ENCODE measurements at regions not wholly inside any gene's neighbourhood (a gene's known extent, or its start where the extent isn't known, plus 50 kb on each side); places are given as distances from the start of the nearest gene placed in this dataset.

DNA sequence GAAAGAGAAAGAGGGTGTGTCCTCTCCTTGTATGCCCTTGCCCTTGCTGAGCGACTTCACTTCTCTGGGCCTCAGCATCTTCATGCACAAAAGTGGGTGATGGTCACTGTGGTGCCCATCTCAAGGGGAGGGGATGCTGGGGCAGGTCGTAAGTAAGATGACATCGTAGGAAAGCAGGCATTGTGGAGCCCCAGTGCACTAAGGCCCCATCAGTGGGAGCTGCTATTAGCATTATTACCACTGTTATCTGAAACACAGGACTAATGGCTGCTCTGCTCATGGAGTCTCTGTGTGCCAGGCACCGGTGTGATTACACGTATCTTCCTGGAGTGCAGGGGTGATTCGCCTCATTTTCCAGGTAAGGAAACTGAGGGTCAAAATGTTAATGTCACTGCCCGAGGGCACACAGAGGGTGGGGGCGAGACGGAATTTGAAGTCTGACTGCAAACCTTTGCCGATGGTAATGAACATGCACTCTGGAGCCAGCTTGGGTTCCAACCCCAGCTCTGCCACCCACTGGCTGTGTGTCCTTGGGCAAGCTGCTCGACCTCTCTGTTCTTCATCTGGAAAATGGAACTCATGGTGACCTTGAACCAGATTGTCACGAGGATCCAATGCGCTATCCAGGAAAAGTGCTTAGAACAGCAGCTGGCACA, 63.2 kb upstream of the GSE1 start:
- no peak for DNase-seq (ENCODE audit: low read depth in 2 of 2, low spot score in 1 of 2)

DNA sequence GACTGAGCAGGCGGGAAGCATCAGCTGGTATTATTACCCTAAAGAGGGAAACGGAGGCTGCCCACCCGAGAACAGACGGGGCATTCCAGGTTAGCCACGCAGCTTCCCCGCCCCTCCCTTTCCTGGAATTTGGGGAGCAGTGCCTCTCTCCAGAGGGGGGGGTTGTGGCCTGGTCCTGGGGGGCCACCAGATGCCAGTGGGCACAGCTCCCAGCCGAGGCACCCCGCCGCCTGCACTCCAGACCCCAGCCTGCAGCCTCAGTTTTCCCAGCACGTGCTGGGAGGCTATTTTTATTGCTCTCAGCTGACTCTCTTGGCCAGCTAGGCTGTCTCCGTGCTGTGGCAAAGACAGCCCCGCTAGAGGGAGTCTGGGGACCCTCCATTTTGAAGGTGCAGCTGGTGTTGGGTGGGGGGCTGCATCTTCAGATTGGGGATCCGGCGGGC, 62.7 kb upstream of the GSE1 start:
- no peak for DNase-seq (ENCODE audit: low read depth in 2 of 2, low spot score in 1 of 2)

DNA sequence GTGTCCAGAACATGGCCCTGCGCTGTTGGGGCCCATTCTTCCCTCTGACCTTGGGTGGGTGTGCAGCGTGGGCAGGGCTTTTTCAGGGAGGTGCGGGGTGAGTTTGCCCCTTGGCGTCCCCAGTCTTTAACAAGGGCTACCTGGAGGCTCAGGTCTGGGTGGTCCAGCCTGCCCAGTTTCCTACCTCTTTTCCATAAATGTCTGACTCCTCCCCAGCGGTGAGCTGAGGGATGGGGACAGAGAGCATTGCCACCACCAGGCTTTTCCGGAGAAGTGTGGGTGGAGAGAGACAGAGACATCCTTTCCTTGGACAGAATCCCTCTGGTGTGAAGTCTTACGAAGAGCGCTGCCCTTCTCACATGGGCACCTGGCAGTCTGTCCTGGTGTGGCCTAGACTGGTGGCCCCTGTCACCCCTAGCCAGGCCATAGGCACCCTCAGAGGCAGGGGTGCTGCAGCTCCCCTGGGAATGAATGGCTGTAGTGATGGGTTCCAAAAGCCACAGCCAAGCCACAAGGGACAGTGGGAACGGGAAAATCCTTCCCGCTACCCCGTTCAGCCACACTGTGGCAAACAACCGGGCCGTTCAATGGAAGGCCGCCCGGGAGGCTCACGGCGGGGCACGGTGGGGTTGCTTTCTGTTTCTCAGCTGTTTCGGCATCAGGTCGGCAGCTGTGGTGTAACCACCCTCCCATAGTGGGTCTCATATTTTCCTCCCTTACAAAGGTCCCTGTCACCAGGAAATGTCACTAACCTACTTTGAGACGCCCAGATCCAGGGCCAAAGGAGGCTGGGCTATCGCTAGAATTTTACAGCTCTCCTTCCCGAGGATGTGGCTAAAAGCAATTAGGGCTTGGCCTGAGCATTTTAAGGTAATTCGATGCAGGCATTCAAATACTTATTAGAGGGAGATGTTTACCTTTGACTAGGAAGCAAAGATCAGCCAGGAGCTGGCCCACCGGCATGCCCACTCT, 61.9 kb upstream of the GSE1 start:
- no peak for DNase-seq (ENCODE audit: low read depth in 2 of 2, low spot score in 1 of 2)

DNA sequence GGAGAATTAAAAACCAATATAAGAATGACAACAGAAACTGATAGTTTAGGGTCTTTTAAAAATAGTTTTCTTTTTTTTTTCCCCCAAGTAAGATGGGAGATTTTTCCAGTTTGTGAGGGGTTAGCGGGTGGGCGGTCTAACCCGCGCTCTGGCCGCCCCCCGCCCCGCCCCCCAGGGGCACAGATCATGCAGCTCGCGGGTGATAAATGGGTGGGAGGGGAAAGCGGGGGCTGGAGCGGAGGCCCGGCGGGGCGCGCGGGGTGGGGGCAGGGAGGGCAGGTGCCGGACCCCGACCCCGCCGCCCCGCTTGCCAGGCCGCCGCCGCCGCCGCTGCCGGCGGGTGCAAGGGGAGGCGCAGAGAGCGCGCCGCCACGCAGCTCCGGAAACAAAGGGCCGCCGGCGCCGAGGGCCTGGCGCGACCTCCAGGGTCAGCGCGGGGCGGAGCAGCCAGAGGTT, 60.1 kb upstream of the GSE1 start:
- no peak for DNase-seq (ENCODE audit: low read depth in 2 of 2, low spot score in 1 of 2)

DNA sequence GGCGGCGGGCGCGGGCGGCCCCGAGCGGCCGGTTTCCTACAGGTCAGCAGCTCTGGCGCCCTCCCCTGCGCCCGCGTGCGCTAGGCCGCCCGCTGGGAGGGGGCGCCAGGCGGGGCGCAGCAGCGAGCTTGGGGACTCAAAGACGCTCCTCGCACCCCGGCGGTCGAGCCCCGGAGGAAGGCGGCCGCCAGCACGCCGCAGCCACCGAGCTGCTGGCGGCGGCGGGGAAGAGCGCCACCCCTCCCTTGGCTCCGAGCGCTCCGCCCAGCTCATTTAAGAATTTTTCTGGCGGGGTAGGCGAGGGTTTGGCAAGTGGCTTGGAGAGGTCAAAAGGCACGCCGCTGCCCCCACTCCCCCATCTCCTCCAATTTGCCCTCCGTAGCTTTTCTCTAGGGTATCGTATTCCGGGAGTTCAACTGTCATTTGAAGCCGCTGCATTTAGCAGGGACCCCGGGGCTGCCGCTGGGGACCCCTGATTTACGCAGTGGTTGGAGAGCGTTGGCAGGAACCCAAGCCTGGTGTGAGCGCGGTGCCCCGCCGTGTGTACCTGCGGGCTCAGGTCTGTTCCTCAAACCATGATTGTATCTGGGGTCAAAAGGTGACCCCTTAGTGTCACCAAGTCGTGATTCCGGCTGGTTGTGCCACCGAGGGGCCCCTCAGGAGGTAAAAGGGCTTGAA, 59.5 kb upstream of the GSE1 start:
- no peak for DNase-seq (ENCODE audit: low read depth in 2 of 2, low spot score in 1 of 2)

DNA sequence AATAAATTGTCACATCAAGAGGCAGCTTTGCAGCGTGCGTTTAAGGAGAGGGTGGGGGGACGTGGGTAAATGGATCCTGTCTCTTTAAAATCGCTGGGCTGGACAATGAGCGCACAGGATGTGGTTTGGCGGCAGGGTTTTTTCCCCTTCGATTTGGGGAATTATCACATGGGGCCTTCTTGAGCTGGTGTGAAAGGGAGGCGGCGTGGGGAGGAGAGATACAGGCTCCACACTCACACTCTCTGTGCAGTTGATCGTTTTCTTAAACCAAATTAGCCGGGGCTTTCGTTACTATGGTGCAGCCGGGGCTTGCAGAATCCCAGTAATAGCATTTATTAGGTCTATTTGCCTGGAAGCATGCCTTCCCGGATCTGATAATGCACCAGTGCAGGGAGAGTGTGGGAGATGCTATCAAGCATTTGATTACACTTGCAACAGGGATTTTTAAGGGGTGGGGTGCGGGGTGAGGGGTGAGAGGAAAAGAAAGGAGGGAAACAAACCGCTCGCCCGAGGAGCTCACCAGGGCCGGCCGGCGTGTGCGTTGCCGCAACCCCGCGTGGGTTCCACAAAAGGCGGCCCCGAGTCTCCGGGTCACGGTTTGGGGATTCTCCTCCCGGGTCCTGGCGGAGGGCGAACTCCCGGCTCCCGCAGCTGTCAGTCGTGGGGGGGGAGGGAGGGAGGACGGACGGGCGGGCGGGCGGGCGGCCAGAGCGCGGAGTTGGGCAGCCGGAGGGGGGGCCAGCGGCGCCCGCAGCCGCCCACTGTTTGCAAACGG, 58.8 kb upstream of the GSE1 start:
- DNase-seq (ENCODE audit: low read depth in 2 of 2, low spot score in 1 of 2): peak; percentile 55 to 70

DNA sequence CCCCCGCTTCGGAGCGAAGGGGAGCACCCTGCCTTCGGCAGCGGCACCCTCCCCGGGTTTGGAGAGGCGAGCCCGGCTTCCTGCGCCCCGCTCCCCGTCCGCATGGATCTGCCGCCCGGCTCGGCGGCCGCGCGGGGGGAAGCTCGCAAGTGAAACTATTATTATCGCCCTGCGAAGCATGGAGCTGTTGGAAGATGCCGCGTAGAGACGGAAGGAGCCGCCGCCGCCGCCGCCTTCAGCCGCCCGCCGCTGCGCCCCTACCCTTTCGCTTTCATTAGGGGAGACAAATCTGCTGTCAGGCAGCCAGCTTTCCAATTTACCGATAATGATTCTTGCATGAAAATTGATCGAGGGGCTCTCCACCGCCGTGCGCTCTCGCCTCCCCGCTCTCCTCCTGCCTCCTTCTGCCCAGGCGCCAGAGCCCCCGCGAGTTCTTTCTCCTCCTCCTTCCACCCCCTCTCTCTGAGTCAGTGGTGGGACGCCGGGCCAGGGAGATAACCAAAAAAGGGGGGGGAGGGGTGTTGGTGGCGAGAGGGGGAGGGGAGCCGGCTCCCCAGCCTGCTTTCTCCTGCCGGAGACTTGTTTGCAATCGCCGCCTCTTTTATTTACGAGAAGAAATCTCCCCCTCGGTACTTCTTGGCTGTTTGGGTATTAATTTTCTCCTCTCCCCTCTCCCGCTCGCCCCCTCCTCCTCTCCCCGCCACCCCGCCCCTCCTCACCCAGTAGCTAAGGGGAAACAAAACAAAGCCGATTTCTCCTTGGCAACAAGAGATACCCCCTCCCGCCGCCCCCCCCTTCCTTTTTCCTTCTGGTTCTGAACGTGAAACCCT, 58.0 kb upstream of the GSE1 start:
- peak; percentile 48 to 67 for DNase-seq (ENCODE audit: low read depth in 2 of 2, low spot score in 1 of 2)

DNA sequence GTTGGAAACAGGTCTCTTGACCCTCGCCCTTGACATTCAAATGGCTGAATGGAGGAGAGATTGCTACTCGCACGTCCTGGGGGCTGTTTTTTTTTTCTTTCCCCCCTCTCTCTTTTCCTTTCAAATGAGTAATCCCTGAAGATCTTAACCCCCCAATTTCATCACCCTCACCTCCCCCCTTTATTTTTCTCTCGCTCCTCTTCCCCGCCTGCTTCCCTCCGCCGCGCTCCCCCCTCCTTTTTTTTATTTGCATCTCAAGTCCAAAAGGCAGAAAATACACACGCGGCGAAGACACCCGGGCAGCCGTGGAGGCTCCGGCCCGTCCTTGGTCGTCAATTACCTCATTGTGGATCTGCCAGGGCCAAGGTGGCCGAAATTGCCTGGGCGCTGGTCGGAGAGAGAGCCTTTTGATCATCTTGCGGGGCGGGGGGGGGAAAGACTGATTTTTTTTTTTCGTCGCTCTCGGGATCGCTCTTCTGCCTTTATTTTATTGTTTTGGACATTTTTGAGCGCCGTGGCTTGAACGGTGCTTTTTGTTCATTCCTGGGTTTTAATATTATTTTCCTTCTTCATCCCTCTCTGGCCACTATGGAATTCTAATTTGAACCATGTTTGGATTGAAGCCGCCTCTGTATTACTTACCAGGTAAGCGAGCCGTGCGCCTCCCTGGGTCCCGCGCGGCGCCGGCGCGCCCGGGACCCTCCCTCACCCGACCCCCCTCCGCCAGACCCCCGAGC, 57.2 kb upstream of the GSE1 start:
- DNase-seq (ENCODE audit: low read depth in 2 of 2, low spot score in 1 of 2): no peak

DNA sequence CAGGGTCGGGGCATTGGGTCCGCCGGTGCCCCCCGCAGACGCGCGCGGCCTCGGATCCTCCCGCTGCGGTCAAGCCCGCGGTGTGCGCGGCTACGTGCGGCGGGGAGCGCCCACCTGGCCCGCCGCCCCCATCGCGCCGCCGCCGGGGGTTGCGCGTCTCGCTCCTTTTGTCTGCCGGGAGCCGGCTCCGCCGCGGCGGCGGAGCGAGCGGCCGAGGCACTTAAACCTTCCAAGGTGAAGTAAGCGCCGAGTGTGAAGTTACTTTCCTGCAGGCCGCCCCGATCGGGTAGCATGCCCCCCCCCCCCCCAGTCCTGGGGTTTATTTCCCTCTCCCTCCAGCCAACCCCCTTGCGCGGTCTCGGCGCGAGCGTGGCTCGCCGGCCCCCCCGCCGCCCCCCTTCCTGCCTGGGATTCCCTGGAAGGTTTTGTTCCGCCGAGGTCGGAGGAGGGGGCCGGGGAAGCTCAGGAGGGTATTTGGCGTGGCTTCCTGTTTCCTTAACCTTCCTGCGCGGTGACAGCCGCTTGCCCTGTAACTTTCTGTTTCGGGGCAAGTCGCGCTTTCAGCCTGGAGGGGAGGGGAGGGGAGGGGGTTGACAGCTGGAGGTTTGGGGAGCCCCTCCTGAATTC, 56.6 kb upstream of the GSE1 start:
- no peak for DNase-seq (ENCODE audit: low read depth in 2 of 2, low spot score in 1 of 2)

DNA sequence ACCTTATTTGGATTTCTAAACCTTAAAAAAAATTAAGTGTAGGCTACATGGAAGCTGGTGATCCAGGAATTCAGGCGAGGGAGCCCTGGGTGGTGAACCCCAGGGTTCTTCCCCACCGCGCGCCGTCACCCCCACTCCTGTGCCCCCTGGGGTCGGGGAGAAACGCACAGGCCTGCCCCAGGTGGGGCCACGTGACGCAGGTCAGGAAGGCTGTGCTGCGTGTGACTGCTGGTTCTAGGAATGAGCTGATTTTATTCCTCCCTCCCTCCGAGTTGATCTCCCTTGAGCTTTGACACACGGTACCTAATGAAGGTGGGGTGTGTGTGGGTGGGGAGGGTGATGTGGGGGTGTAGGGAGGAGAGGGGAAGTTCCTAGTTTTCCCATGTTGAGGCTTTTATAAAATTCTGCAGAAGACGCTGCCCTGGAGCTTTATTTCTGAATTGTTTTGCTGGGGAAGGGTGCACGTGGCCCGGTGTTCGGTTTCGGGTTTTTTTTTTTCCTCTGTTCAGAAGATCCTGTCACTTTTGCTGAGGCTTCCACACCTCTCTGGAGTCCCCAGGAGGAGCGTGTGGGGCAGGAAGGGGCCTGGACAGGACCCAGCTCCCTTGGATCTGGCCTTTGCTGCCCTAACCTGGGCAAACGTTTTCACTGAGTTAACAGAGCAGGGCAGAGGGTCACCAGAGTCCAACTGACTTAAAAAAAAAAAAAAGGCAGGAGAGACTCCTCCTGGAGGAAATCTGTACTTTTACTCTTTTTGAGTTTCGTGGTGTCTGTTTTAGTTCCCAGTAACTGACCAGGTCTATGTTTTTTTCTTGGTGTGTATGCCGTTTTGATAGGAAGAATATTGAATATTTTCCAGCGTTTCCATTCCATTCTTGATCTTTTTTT, 55.8 kb upstream of the GSE1 start:
- no peak for DNase-seq (ENCODE audit: low read depth in 2 of 2, low spot score in 1 of 2)

DNA sequence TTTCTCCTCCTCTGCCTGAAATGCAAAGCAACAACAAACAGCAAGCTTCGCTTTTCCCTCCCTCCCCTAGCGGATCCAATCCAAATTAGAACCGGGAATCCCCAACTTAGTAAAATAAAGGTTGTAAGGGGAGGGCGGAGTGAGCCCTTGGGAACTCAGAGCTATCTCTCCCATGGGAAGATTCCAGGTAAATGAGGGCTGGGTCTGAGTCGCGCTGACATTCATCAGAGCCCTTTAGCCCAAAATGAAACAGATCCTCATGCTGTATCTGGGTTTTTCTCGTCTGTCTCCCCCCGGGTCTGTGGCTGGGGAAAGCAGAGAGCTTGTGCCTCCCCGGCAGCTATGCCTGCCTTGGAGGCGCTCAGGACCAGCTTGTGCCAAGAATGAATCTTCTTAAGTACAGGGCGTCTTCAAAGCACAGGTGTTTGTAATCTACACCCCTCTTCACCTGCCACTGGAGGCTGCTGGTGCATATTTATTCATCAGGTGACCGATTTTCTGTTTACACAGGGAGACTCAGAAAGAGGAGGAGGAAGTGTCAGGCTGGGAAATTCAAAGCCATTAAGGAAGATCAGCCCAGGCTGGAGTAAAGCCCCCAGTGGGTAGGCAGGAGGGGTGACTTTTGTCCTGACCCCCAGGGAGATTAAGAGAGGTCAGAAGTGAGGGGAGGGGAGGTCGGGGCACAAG, 55.0 kb upstream of the GSE1 start:
- DNase-seq (ENCODE audit: low read depth in 2 of 2, low spot score in 1 of 2): no peak

DNA sequence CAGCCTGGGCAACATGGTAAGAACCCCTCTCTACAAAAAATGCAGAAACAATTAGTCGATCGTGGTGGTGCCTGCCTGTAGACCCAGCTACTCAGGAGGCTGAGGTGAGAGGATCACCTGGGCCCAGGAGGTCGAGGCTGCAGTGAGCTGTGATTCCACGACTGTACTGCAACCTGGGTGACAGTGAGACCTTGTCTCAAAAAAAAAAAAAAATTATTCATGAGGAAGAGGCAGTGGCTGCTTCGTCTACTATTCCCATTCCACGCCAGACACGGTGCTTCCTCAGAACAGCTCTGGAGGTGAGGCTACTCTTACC, 52.2 kb upstream of the GSE1 start:
- DNase-seq (ENCODE audit: low read depth in 2 of 2, low spot score in 1 of 2): no peak

DNA sequence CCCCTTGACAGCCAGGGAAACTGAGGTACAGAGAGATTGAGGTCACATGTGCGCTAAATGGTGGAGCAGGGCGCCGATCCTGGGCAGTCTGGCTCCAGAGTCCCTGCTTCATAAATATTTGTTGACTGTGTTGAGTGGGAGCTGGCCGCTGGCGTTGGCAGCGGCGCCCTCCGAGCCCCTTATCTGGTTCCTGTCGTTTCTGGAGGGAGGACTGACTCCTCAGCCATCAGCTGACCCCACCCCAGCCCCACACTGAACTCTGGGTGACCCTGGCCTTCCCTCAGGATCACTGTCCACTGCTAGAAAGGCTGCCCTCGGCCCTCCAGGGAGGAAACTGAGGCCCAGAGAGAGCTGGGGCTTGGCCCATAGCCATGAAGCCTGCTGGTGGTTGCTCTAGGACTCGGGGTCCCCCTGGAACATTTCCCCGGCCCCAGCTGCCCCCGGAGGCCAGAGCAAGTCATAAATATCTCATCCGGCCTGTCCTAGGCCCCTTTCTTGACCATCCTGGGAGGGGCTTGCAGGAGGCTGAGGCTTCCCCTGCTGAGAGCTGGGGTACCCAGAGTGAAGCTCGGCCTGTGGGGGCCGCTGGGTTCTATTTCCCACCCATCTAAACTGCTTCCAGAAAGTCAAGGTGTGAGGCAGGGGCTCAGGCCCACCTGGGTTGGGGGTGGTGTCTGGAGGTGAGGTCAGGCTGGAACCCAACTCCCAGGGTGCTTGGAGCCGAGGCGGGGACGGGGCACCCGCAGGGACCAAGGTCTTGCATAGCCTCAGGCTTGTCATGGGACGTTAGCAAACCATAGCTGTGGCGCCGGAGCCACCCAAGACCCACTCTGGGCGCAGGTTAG, 51.7 kb upstream of the GSE1 start:
- DNase-seq (ENCODE audit: low read depth in 2 of 2, low spot score in 1 of 2): no peak

DNA sequence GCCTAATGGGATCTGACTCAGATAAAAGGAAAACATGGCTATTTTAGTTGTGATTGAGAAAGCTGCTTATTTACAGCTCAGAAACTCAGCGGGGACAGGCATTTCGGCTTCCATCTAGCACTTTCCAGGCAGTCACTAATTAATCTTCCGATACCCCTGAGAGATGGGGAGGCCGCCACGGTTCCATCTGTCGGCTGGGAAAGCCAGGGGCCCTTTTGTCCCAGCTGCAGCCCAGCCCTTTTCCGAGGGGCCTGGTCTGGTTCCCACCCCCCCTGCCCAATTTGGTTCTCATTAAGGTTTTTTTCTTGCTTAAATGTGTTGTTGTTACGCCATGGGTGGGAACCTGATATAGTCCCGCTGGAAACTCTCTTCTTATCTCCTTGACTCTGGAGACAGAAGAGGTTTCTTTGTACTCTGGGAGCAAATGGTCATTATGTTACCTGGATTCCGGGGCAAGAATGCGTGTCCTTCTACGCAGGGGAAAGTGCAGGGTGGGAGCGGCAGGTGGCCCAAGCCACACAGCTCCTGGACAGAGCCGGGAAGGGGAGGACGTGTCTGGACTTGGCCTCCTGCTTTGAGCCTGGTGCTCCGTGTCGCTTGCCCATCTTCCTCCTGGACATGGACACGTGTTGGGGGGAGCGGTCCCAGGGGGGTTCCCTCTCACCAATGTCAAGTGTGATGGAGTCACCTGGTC, 50.9 kb upstream of the GSE1 start:
- DNase-seq (ENCODE audit: low read depth in 2 of 2, low spot score in 1 of 2): no peak

DNA sequence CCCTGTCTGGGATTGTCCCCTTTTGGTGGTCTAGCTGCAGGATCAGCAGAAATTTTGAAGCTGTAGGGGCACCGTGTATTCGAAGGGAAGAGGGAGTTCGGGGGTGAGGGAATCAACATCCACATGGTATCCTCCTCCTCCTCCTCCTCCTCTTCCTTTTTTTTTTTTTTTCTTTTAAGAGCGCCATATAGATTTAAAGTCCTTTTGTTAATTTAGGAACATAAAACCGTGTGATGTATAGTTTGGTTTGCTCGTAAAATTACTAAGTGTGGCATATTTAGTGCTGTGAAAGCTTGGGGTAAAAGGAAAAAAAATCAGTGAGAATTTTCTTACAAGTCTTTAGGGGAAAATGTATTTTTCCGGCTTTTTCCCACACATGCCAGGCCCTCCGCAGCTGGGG, 50.1 kb upstream of the GSE1 start:
- no peak for DNase-seq (ENCODE audit: low read depth in 2 of 2, low spot score in 1 of 2)

Measured in stimulated activated CD8-positive, alpha-beta memory T cell treated with anti-CD3 and anti-CD28 coated beads, Interleukin-4, amount 100 ng/mL, for 4 hours (primary cell).